NCI-H2029 (cell line): ENCODE measurements at regions not wholly inside any gene's neighbourhood (a gene's known extent, or its start where the extent isn't known, plus 50 kb on each side); places are given as distances from the start of the nearest gene placed in this dataset.
"Not testable (repeated sequence)": the region's sequence is repeated elsewhere in the genome, so short reads cannot be mapped to it uniquely, and the experiment has no call there.

Experiments used
- DNase-seq: peaks from one replicate; lab custom pipeline; 2025; lab: John Stamatoyannopoulos, UW

DNA sequence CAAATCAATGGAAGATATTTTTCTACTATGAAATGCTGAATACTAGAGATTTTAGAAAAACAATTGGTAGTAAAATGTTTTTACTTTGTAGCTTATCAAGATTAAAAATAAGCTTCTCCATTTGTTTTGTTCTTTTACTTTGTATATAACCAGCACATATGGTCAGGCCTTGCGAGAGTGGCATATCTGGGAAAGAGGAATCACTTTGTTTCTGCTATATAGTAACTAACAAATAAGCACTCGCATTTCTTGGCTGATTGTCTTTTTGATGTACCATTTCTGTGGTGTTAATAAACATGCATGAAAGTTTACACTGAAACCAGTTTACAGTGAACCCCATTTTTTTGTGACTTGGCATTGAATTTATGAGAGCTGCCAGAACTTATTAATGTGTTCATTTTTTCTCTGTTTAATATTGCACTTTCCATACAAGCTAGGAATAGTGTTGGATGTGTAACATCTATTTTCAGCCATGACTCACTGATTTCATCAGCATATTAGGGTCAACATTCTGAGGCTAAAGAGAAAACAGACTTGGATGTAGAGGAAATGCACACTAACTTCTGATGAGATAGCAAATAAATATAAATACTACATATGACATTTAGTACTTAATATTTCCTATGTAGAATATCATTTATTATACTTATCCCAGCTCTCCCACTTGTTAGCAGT lies 635.5 kb downstream of the KCNH5 start:
- DNase-seq: no peak

DNA sequence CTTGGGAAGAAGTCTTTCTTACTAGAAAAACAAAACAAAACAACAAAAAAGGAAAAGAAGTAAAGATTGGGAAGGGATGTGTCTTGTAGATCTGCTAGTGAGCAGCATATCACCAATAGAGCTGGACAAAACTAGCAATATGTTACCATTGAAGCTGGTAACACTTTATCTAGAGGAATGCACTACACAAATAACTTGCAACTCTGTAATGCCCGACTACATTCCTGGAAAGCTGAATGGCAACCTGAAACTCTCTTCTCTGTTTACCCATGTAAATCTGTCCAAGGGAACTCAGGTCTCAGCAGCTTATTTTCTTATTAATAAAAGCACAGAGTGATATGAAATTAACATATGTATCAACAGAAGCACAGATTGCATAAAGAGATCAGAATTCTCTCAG lies 624.4 kb downstream of the KCNH5 start:
- DNase-seq: no peak

DNA sequence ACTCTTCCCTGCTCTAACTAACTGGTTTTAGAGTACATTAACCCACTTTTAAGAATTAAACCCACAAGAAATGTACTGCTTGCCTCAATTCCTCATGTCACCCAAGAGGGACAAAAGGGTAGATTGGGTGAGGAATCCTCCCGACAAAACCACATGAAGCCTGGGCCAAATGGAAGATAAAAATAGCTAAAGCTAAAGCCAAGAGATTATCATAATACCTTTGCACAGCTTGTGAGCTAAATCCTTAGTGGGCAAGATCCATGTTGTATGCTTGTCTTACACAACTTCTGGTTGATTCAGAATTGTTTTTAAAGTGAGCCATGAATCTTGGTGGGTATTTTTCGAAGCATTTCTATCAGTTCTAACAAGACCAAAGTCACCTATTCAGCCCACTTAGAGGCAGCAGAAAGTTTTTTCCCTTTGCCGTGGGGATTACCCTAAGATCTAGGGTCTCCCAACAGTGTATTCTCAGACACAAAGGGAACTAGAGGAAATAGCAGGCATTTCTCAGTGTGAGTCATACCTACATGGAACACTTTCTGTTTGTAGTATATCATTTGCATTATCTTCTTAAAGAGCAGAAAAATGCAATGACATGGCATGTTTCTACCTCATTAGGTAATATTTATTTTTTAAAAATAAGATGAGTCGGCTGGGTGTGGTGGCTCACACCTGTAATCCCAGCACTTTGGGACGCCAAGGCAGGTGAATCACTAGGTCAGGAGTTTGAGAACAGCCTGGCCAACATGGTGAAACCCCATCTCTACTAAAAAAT lies 616.6 kb downstream of the KCNH5 start:
- no peak for DNase-seq

DNA sequence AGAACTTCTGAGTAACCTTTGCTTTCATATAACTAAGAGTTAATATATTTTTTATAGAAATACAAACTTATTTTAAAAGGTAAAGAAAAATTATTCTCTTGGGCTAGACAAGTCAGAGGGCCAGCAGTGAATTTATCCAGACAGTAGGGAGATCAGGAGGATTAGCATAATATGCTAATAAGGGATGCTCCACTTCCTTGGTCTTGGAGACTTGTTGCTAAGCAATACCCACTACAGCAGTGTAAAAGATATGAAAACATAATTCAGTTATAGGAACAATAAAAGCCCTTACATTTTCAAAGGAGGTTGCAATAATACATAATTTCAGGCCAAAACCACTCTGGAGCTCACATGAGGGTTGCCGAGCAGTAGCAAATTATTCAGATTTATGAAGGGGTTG lies 615.6 kb downstream of the KCNH5 start:
- no peak for DNase-seq

DNA sequence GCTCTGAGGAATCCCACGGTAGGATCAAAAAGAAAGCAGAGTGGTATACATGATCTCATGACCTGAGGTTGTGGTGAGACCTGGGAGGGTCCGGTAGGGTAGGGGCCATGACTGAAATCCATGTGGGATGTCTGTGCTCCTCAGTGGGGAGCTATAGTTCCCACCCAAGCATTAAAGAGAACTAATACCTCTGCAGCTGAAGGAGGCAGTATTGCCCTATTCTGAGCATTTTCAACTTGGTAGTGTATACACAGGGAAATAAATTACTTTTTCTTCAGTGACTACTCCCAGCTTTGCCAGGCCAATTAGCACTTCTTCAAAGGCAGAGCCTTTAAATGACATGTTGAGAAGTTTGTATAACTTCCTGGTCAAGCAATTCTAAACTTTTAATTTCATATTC lies 613.8 kb downstream of the KCNH5 start:
- no peak for DNase-seq

DNA sequence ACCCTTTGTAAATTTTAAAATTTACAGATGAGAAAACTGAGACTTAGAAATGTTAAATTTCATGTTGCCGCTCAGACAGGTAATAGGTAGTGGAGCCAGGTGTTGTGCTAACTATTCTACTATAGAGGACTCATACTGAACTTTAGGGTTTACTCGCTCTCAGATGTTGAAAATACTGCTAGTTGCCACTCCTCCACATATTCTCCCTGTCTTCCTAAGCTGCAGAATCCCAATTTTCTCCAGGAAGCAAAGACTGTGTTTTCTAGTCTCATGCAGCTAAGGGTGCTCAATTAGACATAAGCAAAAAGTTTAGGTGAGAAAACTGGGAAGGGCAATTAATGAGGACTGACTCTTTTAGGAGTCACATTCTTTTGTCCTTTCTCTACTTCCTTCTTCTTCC lies 612.3 kb downstream of the KCNH5 start:
- DNase-seq: no peak

DNA sequence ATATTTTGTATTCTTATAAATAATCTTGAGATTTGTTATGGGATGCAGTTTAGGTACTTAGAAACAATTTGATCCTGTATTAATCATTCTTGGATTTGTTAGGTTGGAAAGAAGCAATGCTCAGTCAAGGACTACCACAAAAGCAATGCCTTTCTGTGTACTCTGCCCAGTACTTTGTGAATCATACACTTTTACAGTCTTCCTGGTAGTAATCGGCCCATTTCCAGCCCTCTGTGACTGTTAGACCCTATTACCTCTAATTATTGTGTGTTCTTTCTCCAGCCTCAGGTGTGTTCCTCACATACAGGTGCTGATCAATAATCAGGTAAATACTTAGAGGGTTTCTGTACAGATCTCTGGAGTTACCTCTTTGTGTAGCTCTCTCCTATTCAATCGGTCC lies 609.0 kb downstream of the KCNH5 start:
- DNase-seq: no peak

DNA sequence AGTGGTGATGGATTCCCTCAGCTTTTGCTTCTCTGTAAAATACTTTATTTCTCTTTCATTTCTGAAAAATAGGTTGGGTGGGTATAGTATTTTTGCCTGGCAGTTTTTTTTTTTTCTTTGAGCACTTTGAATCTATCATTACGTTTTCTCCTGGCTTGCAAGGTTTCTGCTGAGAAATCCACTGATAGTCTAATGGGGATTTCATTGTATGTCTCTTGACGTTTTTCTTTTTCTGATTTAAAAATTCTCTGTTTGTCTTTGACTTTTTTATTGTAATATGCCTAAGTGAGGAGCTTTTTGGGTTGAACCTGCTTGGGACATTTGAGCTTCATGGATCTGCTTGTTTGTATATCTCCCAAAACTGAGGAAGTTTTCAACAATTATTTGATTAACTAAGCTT lies 606.0 kb downstream of the KCNH5 start:
- DNase-seq: no peak

DNA sequence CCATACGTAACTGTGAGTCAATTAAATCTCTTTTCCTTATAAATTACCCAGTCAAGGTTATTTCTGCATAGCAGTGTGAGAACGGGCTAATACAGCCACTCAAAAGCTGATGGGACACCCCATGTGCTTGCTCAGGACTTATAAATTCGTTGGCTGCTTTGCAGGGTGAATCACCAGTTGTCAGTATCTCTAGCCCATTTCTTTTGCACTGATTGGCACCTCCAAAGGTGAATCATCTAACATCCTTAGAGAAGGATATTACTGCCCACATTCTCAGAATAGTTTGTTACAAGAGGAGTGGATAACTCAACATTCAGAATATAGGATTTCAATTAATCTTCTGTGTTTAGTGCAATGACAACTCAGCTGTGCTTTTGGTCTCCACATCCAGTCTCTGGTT lies 601.5 kb downstream of the KCNH5 start:
- DNase-seq: no peak

DNA sequence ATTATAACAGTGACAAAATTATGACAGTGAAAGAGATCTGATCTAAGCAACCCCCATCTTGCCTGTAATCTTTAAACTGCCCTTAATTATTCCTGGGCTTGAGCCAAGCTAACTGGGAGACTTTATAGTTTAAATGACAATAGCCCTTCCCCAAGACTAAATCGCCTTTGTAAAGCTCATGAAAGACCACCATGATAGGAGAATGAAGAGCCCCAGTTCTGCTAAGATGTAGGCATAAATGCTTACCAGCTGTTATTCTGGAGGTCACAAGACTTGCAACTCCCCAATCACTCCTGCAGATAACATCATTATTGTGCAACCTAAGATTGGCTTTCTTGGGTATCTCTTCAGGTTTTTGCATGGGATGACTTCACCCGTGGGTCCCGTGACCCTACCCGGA lies 599.7 kb downstream of the KCNH5 start:
- DNase-seq: no peak

DNA sequence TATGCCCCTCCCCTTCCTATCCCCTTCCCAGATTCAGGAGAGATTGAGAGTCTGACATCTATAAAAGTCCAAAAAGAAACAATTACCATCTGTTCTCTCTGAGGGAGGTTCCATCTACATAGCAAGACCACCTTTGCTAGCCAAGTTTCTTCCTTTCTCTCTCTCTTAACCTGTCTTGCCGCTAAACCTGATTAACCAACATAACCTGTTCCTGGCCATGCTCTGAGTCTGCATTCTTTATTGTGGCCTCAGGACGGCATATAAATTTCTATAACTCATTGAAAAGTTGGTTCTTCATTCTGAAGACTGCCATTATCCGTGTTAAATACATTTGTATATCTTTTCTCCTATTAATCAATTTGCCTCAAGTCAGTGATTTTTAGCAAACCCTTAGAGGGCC lies 594.0 kb downstream of the KCNH5 start:
- no peak for DNase-seq

DNA sequence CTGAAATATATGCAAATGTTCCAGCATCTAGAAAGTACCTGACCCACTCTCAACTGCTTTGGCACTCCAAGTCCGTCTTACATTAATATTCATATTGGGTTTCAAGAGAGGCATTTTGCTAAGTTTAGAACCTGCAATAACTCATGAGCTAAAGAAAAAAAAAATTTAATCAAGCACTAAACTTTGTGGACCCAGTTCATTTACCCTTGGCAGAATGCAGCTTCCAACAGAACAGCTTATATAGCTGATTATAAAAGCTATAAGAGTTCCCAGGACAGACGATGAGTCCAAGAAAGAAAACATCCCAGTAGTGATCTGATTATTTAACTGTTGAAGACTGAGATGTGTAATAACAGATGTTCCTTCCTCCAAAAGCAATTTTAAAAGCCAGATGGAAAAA lies 592.0 kb downstream of the KCNH5 start:
- no peak for DNase-seq

DNA sequence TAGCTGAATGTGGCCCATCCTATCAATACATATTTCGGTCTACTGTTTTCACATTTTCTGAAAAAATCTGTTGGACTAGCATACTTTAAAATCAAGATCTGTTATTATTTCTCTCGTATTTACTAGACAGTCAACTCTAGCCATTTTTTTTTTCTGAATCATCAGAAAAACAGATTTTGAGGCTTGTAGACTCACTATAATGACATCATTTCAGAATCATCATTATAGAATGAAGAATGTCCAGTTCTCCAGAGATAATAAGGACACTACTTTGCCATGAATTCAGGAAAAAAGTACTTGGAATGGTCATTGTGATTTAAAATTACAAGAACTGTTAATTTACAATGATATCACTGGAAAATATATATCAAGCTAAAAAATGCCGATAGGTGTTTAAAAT lies 589.8 kb downstream of the KCNH5 start:
- DNase-seq: no peak

DNA sequence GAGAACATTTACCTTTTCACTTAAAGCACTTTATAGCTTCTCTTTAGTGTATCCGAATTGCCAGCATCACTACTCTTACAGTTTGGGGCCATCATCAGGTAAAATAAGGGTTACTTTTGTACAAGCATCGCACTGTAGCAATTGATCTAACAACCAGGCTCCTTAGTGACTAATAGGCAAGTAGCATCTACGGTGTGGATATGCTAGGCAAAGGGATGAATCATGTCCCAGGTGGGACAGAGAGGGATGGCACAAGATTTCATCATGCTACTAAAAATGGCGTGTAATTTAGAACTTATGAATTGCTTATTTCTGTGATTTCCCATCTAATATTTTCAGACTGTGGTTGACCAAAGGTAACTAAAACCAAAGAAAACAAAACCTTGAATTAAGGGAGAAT lies 582.3 kb downstream of the KCNH5 start:
- no peak for DNase-seq

DNA sequence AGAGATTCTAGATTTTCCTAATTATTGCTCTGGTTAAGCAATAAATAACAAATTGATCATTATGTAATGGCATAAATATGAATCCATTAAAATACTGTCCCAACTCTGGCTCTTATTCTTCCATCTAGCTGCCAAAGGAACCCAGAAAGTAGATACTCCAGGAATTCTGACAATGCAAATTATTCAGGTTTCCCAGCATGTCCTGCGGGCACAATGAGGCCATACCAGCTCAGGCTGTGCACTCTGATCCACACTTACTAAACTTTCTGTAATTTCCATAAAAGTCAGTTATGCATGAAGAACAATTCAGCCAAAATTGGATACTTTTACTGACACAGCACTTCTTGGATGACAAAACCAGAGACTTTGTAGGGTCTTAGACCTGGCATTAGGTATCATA lies 576.3 kb downstream of the KCNH5 start:
- DNase-seq: no peak

DNA sequence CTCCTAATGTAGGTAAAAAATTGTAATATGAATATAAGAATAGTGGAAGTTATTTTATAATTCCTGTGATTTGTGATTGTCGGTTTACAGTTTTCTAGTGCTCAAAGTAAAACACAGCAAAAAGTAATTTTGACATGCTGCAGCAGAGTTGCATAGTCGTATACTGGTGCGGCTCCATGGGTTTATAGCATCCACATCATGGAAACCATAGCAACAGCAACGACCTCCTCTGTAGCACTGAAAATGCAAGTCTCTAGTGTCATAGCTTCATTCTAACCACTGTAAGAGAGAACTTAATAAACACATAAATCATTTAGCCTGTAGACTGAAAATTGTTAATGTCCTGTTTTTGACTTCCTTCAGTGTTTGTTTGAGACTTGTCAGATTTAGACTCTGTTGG lies 574.3 kb downstream of the KCNH5 start:
- no peak for DNase-seq

DNA sequence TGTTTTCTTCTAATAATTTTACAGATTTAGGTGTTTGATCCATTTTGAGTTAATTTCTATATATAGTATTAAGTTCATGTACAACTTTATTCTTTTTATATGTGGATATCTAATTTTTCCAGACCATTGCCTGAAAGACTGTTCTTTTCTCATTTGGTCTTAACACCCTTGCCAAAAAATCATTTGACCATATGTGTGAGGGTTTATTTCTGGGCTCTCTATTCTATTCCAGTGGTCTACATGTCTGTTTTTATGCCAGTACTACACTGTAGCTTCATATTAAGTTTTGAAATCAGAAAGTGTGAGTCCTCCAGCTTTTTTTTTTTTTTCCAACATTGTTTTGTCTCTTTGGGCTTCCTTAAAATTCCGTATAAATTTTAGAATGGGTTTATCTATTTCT lies 554.1 kb downstream of the KCNH5 start:
- DNase-seq: no peak

DNA sequence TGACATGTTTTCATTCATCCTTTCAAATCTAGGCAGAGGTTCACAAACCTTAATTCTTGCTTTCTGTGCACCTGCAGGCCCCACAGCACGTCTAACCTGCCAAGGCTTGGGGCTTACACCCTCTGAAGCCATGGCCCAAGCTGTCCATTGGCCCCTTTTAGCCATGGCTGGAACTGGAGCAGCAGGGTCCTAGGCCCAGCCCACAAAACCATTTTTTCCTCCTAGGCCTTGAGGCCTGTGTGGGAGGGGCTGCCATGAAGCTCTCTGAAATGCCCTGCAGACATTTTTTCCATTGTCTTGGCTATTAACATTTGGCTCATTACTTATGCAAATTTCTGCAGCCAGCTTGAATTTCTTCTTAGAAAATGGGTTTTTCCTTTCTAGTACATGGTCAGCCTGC lies 547.5 kb downstream of the KCNH5 start:
- no peak for DNase-seq

DNA sequence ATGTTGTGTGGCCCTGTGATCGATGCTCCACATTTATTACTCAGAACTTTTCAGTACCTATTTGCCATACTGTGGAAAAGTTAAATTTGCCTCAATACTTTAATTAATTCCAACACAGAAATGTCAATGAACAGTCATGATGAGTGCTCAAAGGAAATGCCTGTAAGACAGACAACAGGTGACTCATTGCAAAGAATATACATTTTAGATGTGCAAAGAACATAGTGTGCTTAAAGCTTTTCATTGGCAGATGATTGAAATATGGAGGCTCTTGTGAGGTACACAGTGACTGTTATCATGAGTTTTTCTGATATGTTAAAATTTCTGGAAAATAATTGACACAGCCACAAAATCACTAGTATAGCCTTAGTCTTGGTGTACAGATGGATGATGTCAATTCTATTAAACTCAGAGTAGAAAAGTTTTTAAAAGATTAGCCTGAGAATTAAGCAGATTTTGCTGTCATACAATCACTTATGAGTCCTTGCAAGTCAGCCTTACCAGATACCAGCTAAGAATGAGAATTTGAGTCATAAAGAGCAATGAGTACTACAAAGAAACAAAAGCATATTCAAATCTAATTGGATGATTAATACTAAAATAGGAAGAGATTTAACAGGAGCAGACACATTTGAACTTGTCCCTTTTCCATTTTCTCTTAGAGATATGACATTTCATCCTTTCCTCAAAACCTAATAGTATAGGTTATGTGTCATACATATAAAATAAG lies 544.1 kb downstream of the KCNH5 start:
- DNase-seq: no peak

DNA sequence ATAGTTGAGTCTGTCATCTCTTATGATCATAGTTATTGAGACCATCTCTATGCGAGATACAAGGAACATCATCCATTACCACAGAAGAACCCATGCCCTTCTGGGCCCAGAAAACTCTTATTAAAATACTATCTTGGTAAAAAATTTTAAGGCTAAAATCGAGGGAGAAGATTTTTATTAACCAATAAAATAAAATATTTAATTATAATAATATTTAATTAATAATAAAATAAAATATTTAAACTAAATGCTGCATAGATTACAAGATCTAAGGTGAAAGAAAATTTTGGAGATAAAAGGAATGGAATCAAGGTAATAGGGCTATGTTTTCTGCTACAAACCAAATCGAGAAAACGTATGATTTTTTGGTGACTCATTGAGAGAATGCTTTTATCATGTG lies 540.2 kb downstream of the KCNH5 start:
- no peak for DNase-seq

DNA sequence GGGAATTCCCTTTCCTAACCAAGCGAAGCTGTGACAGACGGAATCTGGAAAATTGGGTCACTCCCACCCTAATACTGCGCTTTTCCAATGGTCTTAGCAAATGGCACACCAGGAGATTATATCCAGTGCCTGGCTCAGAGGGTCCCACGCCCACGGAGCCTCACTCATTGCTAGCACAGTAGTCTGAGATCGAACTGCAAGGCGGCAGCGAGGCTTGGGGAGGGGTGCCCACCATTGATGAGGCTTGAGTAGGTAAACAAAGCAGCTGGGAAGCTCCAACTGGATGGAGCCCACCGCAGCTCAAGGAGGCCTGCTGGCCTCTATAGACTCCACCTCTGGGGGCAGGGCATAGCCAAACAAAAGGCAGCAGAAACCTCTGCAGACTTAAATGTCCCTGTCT lies 523.9 kb downstream of the KCNH5 start:
- DNase-seq: not testable (repeated sequence)

DNA sequence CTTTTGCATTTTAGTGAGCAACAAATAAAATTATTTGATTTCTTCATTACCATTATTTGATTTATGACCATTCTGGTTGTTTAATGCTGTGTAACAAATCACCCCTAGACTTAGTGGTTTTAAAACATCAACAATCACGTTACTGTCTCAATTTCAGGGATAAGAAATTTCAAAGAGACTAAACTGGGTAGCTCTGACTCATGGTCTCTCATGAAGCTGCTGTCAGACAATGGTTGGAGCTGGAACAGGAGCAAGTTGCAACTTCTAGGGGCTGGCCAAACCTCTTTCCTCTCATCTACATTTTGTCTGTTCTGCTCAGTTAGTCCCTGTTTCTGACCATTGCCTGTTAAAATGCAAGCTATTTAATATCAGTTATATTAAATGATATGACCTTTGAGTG lies 517.0 kb downstream of the KCNH5 start:
- DNase-seq: no peak

DNA sequence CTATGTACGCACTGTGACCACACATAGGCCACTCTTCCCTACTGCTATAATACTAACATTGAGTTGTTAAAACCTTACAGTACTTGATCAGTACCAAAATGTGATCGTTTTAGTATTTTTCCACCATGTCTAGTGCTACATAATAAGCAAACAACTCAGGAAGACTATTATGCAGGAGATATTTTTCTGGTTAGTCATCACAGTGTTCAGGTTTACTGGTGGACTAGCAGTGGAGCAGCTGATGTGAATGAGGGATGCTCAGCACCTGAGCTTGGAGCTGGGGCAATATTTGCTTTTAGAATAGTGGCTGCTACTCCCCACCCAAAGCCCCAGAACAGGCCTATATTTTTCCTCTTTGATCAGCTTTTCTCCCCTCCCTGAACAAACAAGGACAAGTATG lies 513.1 kb downstream of the KCNH5 start:
- DNase-seq: no peak
